Ovary (tissue), 7 donors: ENCODE measurements at regions not wholly inside any gene's neighbourhood (a gene's known extent, or its start where the extent isn't known, plus 50 kb on each side); places are given as distances from the start of the nearest gene placed in this dataset.

Source experiments
- DNase-seq, 5 donors: peaks; one replicate each; pipeline ENCODE4 v3.0.0-alpha.2; 2019 to 2020
- H3K27ac ChIP-seq, 2 donors: fragments of 200-600 bp; one replicate each; pipeline versions ENCODE4 v1.5.1 to v1.8.0; 2019 to 2022
- H3K27me3 ChIP-seq: fragments of 200-600 bp; one replicate; pipeline ENCODE4 v1.8.0; 2022
- H3K36me3 ChIP-seq: fragments of 200-600 bp; sonication (generic); one replicate; pipeline ENCODE4 v1.5.1; 2019
- H3K4me1 ChIP-seq: one replicate; pipeline ENCODE4 v1.8.1; 2013; ENCODE audit warnings: mild to moderate bottlenecking, moderate library complexity; ENCODE audit not compliant: insufficient read depth
- H3K4me3 ChIP-seq: fragments of 200-600 bp; sonication (generic); one replicate; pipeline ENCODE4 v1.5.1; 2017
- H3K9me3 ChIP-seq, 2 donors: fragments of 200-600 bp in 1 of 2; sonication (generic) in 1 of 2; one replicate each; pipeline versions ENCODE4 v1.5.1 to v1.8.1; 2013 to 2019; ENCODE audit warnings: mild to moderate bottlenecking in 1 of 2, moderate library complexity in 1 of 2
- EP300 ChIP-seq: sonication (generic); formaldehyde crosslinking; IDR thresholded peaks from one replicate; pipeline ENCODE4 v1.6.1; 2017; ENCODE audit warnings: antibody characterized with exemption
- POLR2A ChIP-seq: fragments of 450-650 bp; IDR thresholded peaks from one replicate; pipeline ENCODE4 v1.6.1; 2017; ENCODE audit warnings: antibody characterized with exemption, mild to moderate bottlenecking, moderate library complexity
- whole genome bisulfite sequencing, 3 donors: extraction: QIAGEN DNeasy Blood & Tissue Kit in 1 of 3; methylation state at CpG; one replicate each; pipeline versions ENCODE4 v1.1.5 to v1.1.7; 2013 to 2017; 5-methylcytosine and 5-hydroxymethylcytosine counted together
- intact Hi-C, 4 donors: fragments of 100-400 bp; cut with DNase I; formaldehyde crosslinking; loops; one replicate each; pipeline versions ENCODE4 v1.11.0 to v1.15.1; 2022 to 2023
- TF ChIP-seq, protein P1 (sequence below), 3 donors: fragments of 450-650 bp in 2 of 3; fragments of 200-600 bp in 1 of 3; IDR thresholded peaks; one replicate each; pipeline versions ENCODE4 v1.5.1 to v1.8.0; 2016 to 2022; ENCODE audit warnings: antibody characterized with exemption in 3 of 3, mild to moderate bottlenecking in 1 of 3
- donor health status: DM: no; HTN: no; CAD: no; lungs with moderate emphysema.
- donor health status: DM: no; HTN: no; CAD: no.
- donor health status: Bipolar disorder and iron deficiency.
- donor health status: DM: no; HTN: no; CAD: no.
- donor health status: DM: yes; HTN: yes; CAD: no.

- Histone ChIP-seq H3K36me3 (no peaks in the 10 kb centered on the region), H3K9me3 (no peaks in the 10 kb centered on the region), H3K4me1 (no peaks in the 10 kb centered on the region), H3K4me3 (no peak overlapping the region), H3K27ac (no peak overlapping the region), H3K27me3 (no peaks in the 10 kb centered on the region)
- no peak for TF ChIP-seq EP300
- TF ChIP-seq, protein P1, sequence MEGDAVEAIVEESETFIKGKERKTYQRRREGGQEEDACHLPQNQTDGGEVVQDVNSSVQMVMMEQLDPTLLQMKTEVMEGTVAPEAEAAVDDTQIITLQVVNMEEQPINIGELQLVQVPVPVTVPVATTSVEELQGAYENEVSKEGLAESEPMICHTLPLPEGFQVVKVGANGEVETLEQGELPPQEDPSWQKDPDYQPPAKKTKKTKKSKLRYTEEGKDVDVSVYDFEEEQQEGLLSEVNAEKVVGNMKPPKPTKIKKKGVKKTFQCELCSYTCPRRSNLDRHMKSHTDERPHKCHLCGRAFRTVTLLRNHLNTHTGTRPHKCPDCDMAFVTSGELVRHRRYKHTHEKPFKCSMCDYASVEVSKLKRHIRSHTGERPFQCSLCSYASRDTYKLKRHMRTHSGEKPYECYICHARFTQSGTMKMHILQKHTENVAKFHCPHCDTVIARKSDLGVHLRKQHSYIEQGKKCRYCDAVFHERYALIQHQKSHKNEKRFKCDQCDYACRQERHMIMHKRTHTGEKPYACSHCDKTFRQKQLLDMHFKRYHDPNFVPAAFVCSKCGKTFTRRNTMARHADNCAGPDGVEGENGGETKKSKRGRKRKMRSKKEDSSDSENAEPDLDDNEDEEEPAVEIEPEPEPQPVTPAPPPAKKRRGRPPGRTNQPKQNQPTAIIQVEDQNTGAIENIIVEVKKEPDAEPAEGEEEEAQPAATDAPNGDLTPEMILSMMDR (IDR thresholded peaks at IDR 0.05) = no peak
- no peak for TF ChIP-seq POLR2A
- 18 to 48% (median 30%) methylated on average over 1 of the region's 1 CpG for WGBS, 3 donors
- intact Hi-C loops = no loop called here
- DNase-seq = no peak
These were observed 55.7 kb upstream of the OR5AN1 start for GRCh38 chr11:59302991-59303390.

GRCh38 chr11:59295435-59295834, 63.3 kb upstream of the OR5AN1 start:
- H3K4me3 ChIP-seq = no peak overlapping the region

DNA sequence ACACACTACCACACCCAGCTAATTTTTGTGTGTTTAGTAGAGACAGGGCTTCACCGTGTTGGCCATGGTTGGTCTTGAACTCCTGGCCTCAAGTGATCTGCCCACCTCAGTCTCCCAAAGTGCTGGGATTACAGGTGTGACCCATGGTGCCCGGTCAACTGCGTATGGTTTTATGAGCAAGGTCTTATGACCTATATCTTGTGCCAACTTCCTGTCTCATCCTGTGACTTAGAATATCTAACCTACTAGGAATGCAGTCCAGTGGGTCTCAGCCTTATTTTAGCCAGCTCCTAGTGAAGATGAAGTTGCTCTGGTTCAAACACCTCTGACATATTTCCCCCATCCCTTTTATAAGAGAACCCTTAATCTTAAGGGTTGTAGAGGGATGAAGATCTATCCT, 66.1 kb upstream of the OR5AN1 start:
- H3K4me3 ChIP-seq = no peak overlapping the region
- intact Hi-C loops = no loop called here
- no peak overlapping the region for H3K27ac ChIP-seq
- no peaks in the 10 kb centered on the region for H3K4me1 ChIP-seq
- no peaks in the 10 kb centered on the region for H3K27me3 ChIP-seq
- no peaks in the 10 kb centered on the region for H3K36me3 ChIP-seq
- WGBS, 3 donors = 88 to 97% (median 90%) methylated on average over 3 of the region's 3 CpGs
- no peak for DNase-seq
- no peaks in the 10 kb centered on the region for H3K9me3 ChIP-seq
- TF ChIP-seq, protein P1 (IDR thresholded peaks at IDR 0.05) = no peak
- no peak for TF ChIP-seq POLR2A
- no peak for TF ChIP-seq EP300

More at GRCh38 chr11:59295435-59295834, 63.3 kb upstream of the OR5AN1 start:
- no peak overlapping the region for H3K27ac ChIP-seq
- intact Hi-C loops = no loop called here
- H3K36me3 ChIP-seq = no peaks in the 10 kb centered on the region
- no peak for DNase-seq
- H3K27me3 ChIP-seq = no peaks in the 10 kb centered on the region
- no peaks in the 10 kb centered on the region for H3K9me3 ChIP-seq
- H3K4me1 ChIP-seq = no peaks in the 10 kb centered on the region
- TF ChIP-seq POLR2A = no peak
- no peak for TF ChIP-seq EP300
- TF ChIP-seq, protein P1 (IDR thresholded peaks at IDR 0.05) = no peak

GRCh38 chr11:59291228-59291627, 67.5 kb upstream of the OR5AN1 start:
- no peaks in the 10 kb centered on the region for H3K36me3 ChIP-seq
- intact Hi-C loops = no loop called here
- WGBS, 3 donors = 67 to 74% (median 71%) methylated on average over 3 of the region's 3 CpGs
- DNase-seq = no peak
- no peaks in the 10 kb centered on the region for H3K27me3 ChIP-seq
- TF ChIP-seq, protein P1 (IDR thresholded peaks at IDR 0.05) = no peak
- TF ChIP-seq EP300 (no peak), POLR2A (no peak)
- H3K4me3 ChIP-seq = no peak overlapping the region
- no peaks in the 10 kb centered on the region for H3K9me3 ChIP-seq
- no peaks in the 10 kb centered on the region for H3K4me1 ChIP-seq
- H3K27ac ChIP-seq = no peak overlapping the region
